K562 (cell line): ENCODE measurements at regions not wholly inside any gene's neighbourhood (a gene's known extent, or its start where the extent isn't known, plus 50 kb on each side); places are given as distances from the start of the nearest gene placed in this dataset.

Source experiments
- ATAC-seq: fragments of 200-7000 bp; cut with Tn5 transposase; 3 replicates; pipeline ENCODE4 v1.9.1; 2020; ENCODE audit warnings: moderate library complexity
- BruUV-seq: library from RNA; stranded (reverse); fragments of 400-500 nt; replicated peaks from 2 replicates; lab custom pipeline; 2021; lab: Mats Ljungman, UMichigan
- CTCF ChIA-PET: fragments of 300-600 bp; formaldehyde crosslinking; extraction: SDS; loops from one replicate; lab custom pipeline; 2021; ENCODE audit warnings: low intra/inter-chr PET ratio; lab: Yijun Ruan, JAX
- POLR2A ChIA-PET: fragments of 300-600, 350-650 bp; sonication (Branson Sonifier 250); formaldehyde crosslinking; extraction: SDS; loops from one replicate; lab custom pipeline; 2021; ENCODE audit warnings: antibody characterized with exemption, inconsistent platforms; lab: Yijun Ruan, JAX
- DNase-seq, 4 experiments: peaks; one replicate each; pipeline versions ENCODE4 v3.0.0 to v3.0.0-alpha.2; 2011 to 2018; ENCODE audit warnings: low spot score in 3 of 4, mixed read lengths in 3 of 4; ENCODE audit errors: extremely low read depth in 1 of 4
- FAIRE-seq: peaks from 2 replicates; lab custom pipeline; 2011; peaks lifted over from hg19 to GRCh38; lab: Jason Lieb, UNC
- H2AFZ ChIP-seq: 2 replicates; pipeline ENCODE4 v1.6.0; 2011; ENCODE audit warnings: low read depth, low read length, control low read depth, inconsistent platforms
- H3K27ac ChIP-seq: fragments of 200-600 bp; 3 replicates; pipeline ENCODE4 v1.8.0; 2011; ENCODE audit warnings: low read depth, mild to moderate bottlenecking, control low read depth, inconsistent platforms, low read length, moderate library complexity, mixed read lengths; ENCODE audit errors: extremely low read depth
- H3K27me3 ChIP-seq, 2 experiments: fragments of 300-600 bp in 1 of 2; 2 replicates in 1 of 2; 3 replicates in 1 of 2; pipeline versions ENCODE4 v1.6.0 to v1.8.0; 2011; ENCODE audit warnings: inconsistent platforms in 2 of 2, low read length in 2 of 2, mild to moderate bottlenecking in 1 of 2, mixed read lengths in 1 of 2, moderate library complexity in 1 of 2; ENCODE audit not compliant: control insufficient read depth in 2 of 2, insufficient read depth in 2 of 2
- H3K36me3 ChIP-seq: fragments of 300-600 bp; 3 replicates; pipeline ENCODE4 v1.8.0; 2011; ENCODE audit warnings: mild to moderate bottlenecking, low read length, inconsistent platforms; ENCODE audit not compliant: control insufficient read depth, insufficient read depth
- H3K4me1 ChIP-seq, 2 experiments: fragments of 200-600 bp in 1 of 2; replicated peaks in 1 of 2; 2 replicates in 1 of 2; 3 replicates in 1 of 2; pipeline versions ENCODE4 v1.5.1 to v1.8.0; 2011; ENCODE audit warnings: inconsistent platforms in 2 of 2, low read length in 2 of 2, mild to moderate bottlenecking in 1 of 2, mixed read lengths in 1 of 2, moderate library complexity in 1 of 2; ENCODE audit not compliant: control insufficient read depth in 2 of 2, insufficient read depth in 2 of 2
- H3K4me2 ChIP-seq: 2 replicates; pipeline ENCODE4 v1.6.1; 2011; ENCODE audit warnings: low read length, control low read depth, inconsistent platforms, mixed read lengths; ENCODE audit not compliant: insufficient read depth
- H3K4me3 ChIP-seq: fragments of 200-600 bp; sonication (generic), shearing (Covaris generic); 2 replicates; pipeline ENCODE4 v1.5.1; 2016; ENCODE audit warnings: control low read depth, inconsistent platforms
- H3K79me2 ChIP-seq: fragments of 200-600 bp; 3 replicates; pipeline ENCODE4 v1.8.0; 2011; ENCODE audit warnings: low read length, inconsistent platforms; ENCODE audit not compliant: control insufficient read depth, insufficient read depth
- H3K9ac ChIP-seq, 2 experiments: 2 replicates each; pipeline versions ENCODE4 v1.6.0 to v1.6.1; 2011; ENCODE audit warnings: low read depth in 2 of 2, low read length in 2 of 2, control low read depth in 1 of 2, inconsistent platforms in 1 of 2, mild to moderate bottlenecking in 1 of 2, mixed read lengths in 1 of 2; ENCODE audit not compliant: insufficient read depth in 1 of 2
- H3K9me1 ChIP-seq: one replicate; pipeline ENCODE4 v1.6.0; 2011; ENCODE audit warnings: inconsistent platforms, mild to moderate bottlenecking, low read length, moderate library complexity; ENCODE audit not compliant: control insufficient read depth, insufficient read depth
- H3K9me3 ChIP-seq: replicated peaks from 2 replicates; pipeline ENCODE4 v1.5.1; 2011; ENCODE audit warnings: low read depth, low read length, inconsistent platforms; ENCODE audit not compliant: control insufficient read depth, insufficient read depth
- H4K20me1 ChIP-seq: replicated peaks from 2 replicates; pipeline ENCODE4 v1.6.1; 2011; ENCODE audit warnings: low read length, inconsistent platforms, mixed read lengths; ENCODE audit not compliant: control insufficient read depth, insufficient read depth
- HEY1 ChIP-seq: fragments of 250-450 bp; sonication (Bioruptor Pico); IDR thresholded peaks from 2 replicates; pipeline ENCODE4 v1.5.0; 2020; ENCODE audit warnings: mild to moderate bottlenecking, moderate library complexity, borderline replicate concordance
- LEF1 ChIP-seq: fragments of 450-650 bp; IDR thresholded peaks from 2 replicates; pipeline ENCODE4 v1.6.1; 2016; ENCODE audit warnings: mild to moderate bottlenecking
- NR1H2 ChIP-seq: sonication (generic); formaldehyde crosslinking; IDR thresholded peaks from 2 replicates; pipeline ENCODE4 v1.4.0; 2020; ENCODE audit warnings: mild to moderate bottlenecking, missing genetic modification reagents
- YY1 ChIP-seq, 3 experiments: IDR thresholded peaks; 2 replicates each; pipeline ENCODE4 v1.6.1; 2011; ENCODE audit warnings: low read length in 2 of 3, mild to moderate bottlenecking in 2 of 3, moderate library complexity in 2 of 3, borderline replicate concordance in 1 of 3, control low read depth in 1 of 3, low read depth in 1 of 3; ENCODE audit not compliant: insufficient read depth in 3 of 3, insufficient replicate concordance in 2 of 3, control insufficient read depth in 1 of 3, insufficient read length in 1 of 3; ENCODE audit errors: extremely low read depth in 1 of 3
- ZBTB17 ChIP-seq: fragments of 450-650 bp; formaldehyde crosslinking; IDR thresholded peaks from 2 replicates; pipeline ENCODE4 v1.4.0; 2020; ENCODE audit warnings: mild to moderate bottlenecking
- ZBTB9 ChIP-seq: fragments of 450-650 bp; formaldehyde crosslinking; IDR thresholded peaks from 2 replicates; pipeline ENCODE4 v1.4.0; 2020; ENCODE audit warnings: mild to moderate bottlenecking, moderate library complexity
- ZEB2 ChIP-seq: fragments of 450-650 bp; IDR thresholded peaks from 2 replicates; pipeline ENCODE4 v1.6.1; 2016
- WGBS: fragments of 100-300 bp; shearing (Covaris generic); methylation state at CpG from one replicate; pipeline ENCODE4 v1.1.6; 2016; ENCODE audit warnings: low coverage, mixed read lengths; ENCODE audit not compliant: insufficient coverage; ENCODE audit errors: missing lambda C conversion rate; 5-methylcytosine and 5-hydroxymethylcytosine counted together
- in situ Hi-C: fragments of 300-500 bp; cut with MboI; formaldehyde crosslinking; loops from 4 replicates; pipeline ENCODE4 v1.15.0; 2018; ENCODE audit warnings: inconsistent platforms, mixed read lengths
- intact Hi-C: fragments of 100-400 bp; cut with micrococcal nuclease; formaldehyde crosslinking; loops from 2 replicates; pipeline ENCODE4 v1.14.2; 2022

DNA sequence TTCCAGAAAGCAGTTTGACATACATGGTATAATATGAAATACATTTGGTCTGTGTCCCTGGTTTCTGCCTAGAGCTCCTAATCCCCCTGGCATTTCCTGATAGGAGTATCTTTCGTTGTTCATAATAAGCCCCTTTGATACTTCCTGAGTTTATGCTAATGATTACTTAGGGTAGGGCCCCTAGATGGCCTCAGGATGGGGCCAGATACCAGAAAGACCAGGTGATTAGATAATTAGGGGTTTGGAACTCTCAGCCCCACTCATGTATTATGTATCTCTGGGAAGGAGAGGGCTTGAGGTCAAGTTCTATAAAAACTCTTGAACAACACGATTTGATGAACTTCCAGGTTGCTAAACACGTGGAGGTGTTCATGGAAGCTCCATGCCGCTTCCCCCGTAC is 163.3 kb upstream of the ZNF608 start:
- H3K9ac ChIP-seq, result no peak overlapping the region
- H3K4me1 ChIP-seq, result no peaks in the 10 kb centered on the region
- H3K27me3 ChIP-seq, result no peaks in the 10 kb centered on the region
- TF ChIP-seq LEF1 (no peak), ZBTB17 (CRISPR knock-in tag) (no peak), NR1H2 (CRISPR knock-in tag) (no peak), ZBTB9 (no peak), YY1 (IDR thresholded peaks at IDR 0.05; ENCODE audit: borderline replicate concordance in 1 of 3, control insufficient read depth in 1 of 3, extremely low read depth in 1 of 3, insufficient read depth in 3 of 3, insufficient read length in 1 of 3, insufficient replicate concordance in 2 of 3, low read depth in 1 of 3, low read length in 2 of 3) (no peak), HEY1 (no peak), ZEB2 (no peak)
- BruUV-seq, result no TSS peak
- FAIRE-seq, result no peak
- H3K36me3 ChIP-seq, result no peaks in the 10 kb centered on the region
- H3K9me3 ChIP-seq, result no peaks in the 10 kb centered on the region
- no peak for ATAC-seq
- no peak overlapping the region for H3K27ac ChIP-seq
- ChIA-PET POLR2A (no interaction called here), CTCF (no interaction called here)
- in situ Hi-C loops, result no loop called here
- no peak for DNase-seq
- no peaks in the 10 kb centered on the region for H4K20me1 ChIP-seq
- H3K4me2 ChIP-seq, result no peak overlapping the region
- H3K9me1 ChIP-seq, result no peaks in the 10 kb centered on the region
- H2AFZ ChIP-seq, result no peak overlapping the region
- H3K79me2 ChIP-seq, result no peaks in the 10 kb centered on the region
- intact Hi-C loops, result no loop called here
- no peak overlapping the region for H3K4me3 ChIP-seq
- 29% methylated on average over 5 of the region's 5 CpGs for WGBS
